Stimulated activated CD8-positive, alpha-beta memory T cell treated with anti-CD3 and anti-CD28 coated beads, Interleukin-4, amount 100 ng/mL, for 1 hour (primary cell): ENCODE measurements at regions not wholly inside any gene's neighbourhood (a gene's known extent, or its start where the extent isn't known, plus 50 kb on each side); places are given as distances from the start of the nearest gene placed in this dataset.

Source experiments
- DNase-seq, 2 donors: peaks; one replicate each; pipeline ENCODE4 v3.0.0-alpha.2; 2020; ENCODE audit warnings: low read depth in 2 of 2, low spot score in 1 of 2

GRCh38 chr7:25897261-25897782 is 254.7 kb upstream of the NFE2L3 start:
- DNase-seq, result no peak

- DNase-seq, result no peak
Observed at GRCh38 chr7:25900245-25900644, 251.8 kb upstream of the NFE2L3 start.

GRCh38 chr7:25900877-25901276 is 251.1 kb upstream of the NFE2L3 start:
- no peak for DNase-seq

- no peak for DNase-seq
Observed at GRCh38 chr7:25901658-25902057, 250.3 kb upstream of the NFE2L3 start.

- no peak for DNase-seq
Observed at GRCh38 chr7:25906003-25906402, 246.0 kb upstream of the NFE2L3 start.

- no peak for DNase-seq
Observed at GRCh38 chr7:25906760-25907159, 245.2 kb upstream of the NFE2L3 start.

GRCh38 chr7:25907214-25907613 is 244.8 kb upstream of the NFE2L3 start:
- DNase-seq, result no peak

GRCh38 chr7:25907731-25908130 is 244.3 kb upstream of the NFE2L3 start:
- no peak for DNase-seq

GRCh38 chr7:25908154-25908949 is 243.6 kb upstream of the NFE2L3 start:
- DNase-seq, result no peak

GRCh38 chr7:25911738-25912607 is 240.0 kb upstream of the NFE2L3 start:
- no peak for DNase-seq

GRCh38 chr7:25913598-25914224 is 238.3 kb upstream of the NFE2L3 start:
- DNase-seq, result no peak

- DNase-seq, result no peak
Observed at GRCh38 chr7:25918731-25919130, 233.3 kb upstream of the NFE2L3 start.

GRCh38 chr7:25922296-25922695 is 229.7 kb upstream of the NFE2L3 start:
- no peak for DNase-seq

- DNase-seq, result no peak
Observed at GRCh38 chr7:25923741-25924460, 228.1 kb upstream of the NFE2L3 start.

- DNase-seq, result no peak
Observed at GRCh38 chr7:25926009-25926408, 226.0 kb upstream of the NFE2L3 start.

- DNase-seq, result no peak
Observed at GRCh38 chr7:25926451-25926850, 225.5 kb upstream of the NFE2L3 start.

- DNase-seq, result no peak
Observed at GRCh38 chr7:25926891-25927625, 224.9 kb upstream of the NFE2L3 start.

GRCh38 chr7:25927626-25927978 is 224.4 kb upstream of the NFE2L3 start:
- DNase-seq, result no peak

GRCh38 chr7:25928549-25929330 is 223.3 kb upstream of the NFE2L3 start:
- no peak for DNase-seq

- no peak for DNase-seq
Observed at GRCh38 chr7:25929448-25929847, 222.6 kb upstream of the NFE2L3 start.
